ENCODE measurements at regions not wholly inside any gene's neighbourhood (a gene's known extent, or its start where the extent isn't known, plus 50 kb on each side); places are given as distances from the start of the nearest gene placed in this dataset.

- Histone ChIP-seq H4K20me1 (ENCODE audit: insufficient read depth, low read length) (no peaks in the 10 kb centered on the region), H3K36me3 (ENCODE audit: insufficient read depth, low read length) (no peaks in the 10 kb centered on the region), H3F3A (ENCODE audit: insufficient read depth, low read length) (no peaks in the 10 kb centered on the region), H3K9ac (ENCODE audit: low read length) (no peak overlapping the region), H2AFZ (ENCODE audit: low read length) (no peak overlapping the region), H3K9me2 (ENCODE audit: low read depth, low read length) (no peaks in the 10 kb centered on the region; the same call in 1 of the 2 replicates), H3K4me2 (ENCODE audit: low read length) (no peak overlapping the region), H3K27ac (ENCODE audit: low read depth, low read length, poor library complexity, severe bottlenecking) (no peak overlapping the region), H3K9me3 (ENCODE audit: low read length) (no peaks in the 10 kb centered on the region), H3K27me3 (ENCODE audit: insufficient read depth, low read length) (no peaks in the 10 kb centered on the region), H3K4me1 (ENCODE audit: insufficient read depth, low read length, severe bottlenecking) (no peaks in the 10 kb centered on the region), H3K79me2 (ENCODE audit: insufficient read depth, low read length) (no peaks in the 10 kb centered on the region), H3K4me3 (ENCODE audit: low read depth, low read length, poor library complexity, severe bottlenecking) (no peak overlapping the region)
- TF ChIP-seq EZH2 (IDR thresholded peaks at IDR 0.05; ENCODE audit: borderline replicate concordance, low read length) = no peak
- no peak for TF ChIP-seq CTCF (IDR thresholded peaks at IDR 0.05; ENCODE audit: low read length)
These were observed 799.7 kb downstream of the RPS29 start for GRCh38 chr14:48786498-48786897.

GRCh38 chr14:48771717-48772116 is 814.5 kb downstream of the RPS29 start:
- H3K9me2 ChIP-seq (ENCODE audit: low read depth, low read length) = no peaks in the 10 kb centered on the region
- H3K36me3 ChIP-seq (ENCODE audit: insufficient read depth, low read length) = no peaks in the 10 kb centered on the region
- H3K9me3 ChIP-seq (ENCODE audit: low read length) = no peaks in the 10 kb centered on the region
- no peak overlapping the region for H3K4me3 ChIP-seq (ENCODE audit: low read depth, low read length, poor library complexity, severe bottlenecking)
- H4K20me1 ChIP-seq (ENCODE audit: insufficient read depth, low read length) = no peaks in the 10 kb centered on the region
- H3K4me1 ChIP-seq (ENCODE audit: insufficient read depth, low read length, severe bottlenecking) = no peaks in the 10 kb centered on the region
- H3K4me2 ChIP-seq (ENCODE audit: low read length) = no peak overlapping the region
- no peaks in the 10 kb centered on the region for H3K79me2 ChIP-seq (ENCODE audit: insufficient read depth, low read length)
- H3F3A ChIP-seq (ENCODE audit: insufficient read depth, low read length) = no peaks in the 10 kb centered on the region
- H2AFZ ChIP-seq (ENCODE audit: low read length) = no peak overlapping the region
- no peak overlapping the region for H3K27ac ChIP-seq (ENCODE audit: low read depth, low read length, poor library complexity, severe bottlenecking)
- H3K27me3 ChIP-seq (ENCODE audit: insufficient read depth, low read length) = no peaks in the 10 kb centered on the region
- no peak for TF ChIP-seq CTCF (IDR thresholded peaks at IDR 0.05; ENCODE audit: low read length)
- TF ChIP-seq EZH2 (IDR thresholded peaks at IDR 0.05; ENCODE audit: borderline replicate concordance, low read length) = no peak
- H3K9ac ChIP-seq (ENCODE audit: low read length) = no peak overlapping the region

- H2AFZ ChIP-seq (ENCODE audit: low read length) = no peak overlapping the region
- H3F3A ChIP-seq (ENCODE audit: insufficient read depth, low read length) = no peaks in the 10 kb centered on the region
These were observed 834.9 kb downstream of the RPS29 start for GRCh38 chr14:48751293-48751692.

More at GRCh38 chr14:48751293-48751692, 834.9 kb downstream of the RPS29 start:
- no peak for TF ChIP-seq EZH2 (IDR thresholded peaks at IDR 0.05; ENCODE audit: borderline replicate concordance, low read length)
- no peak for TF ChIP-seq CTCF (IDR thresholded peaks at IDR 0.05; ENCODE audit: low read length)
- Histone ChIP-seq H3K79me2 (ENCODE audit: insufficient read depth, low read length) (no peaks in the 10 kb centered on the region), H3K27ac (ENCODE audit: low read depth, low read length, poor library complexity, severe bottlenecking) (no peak overlapping the region), H3K4me1 (ENCODE audit: insufficient read depth, low read length, severe bottlenecking) (no peaks in the 10 kb centered on the region), H3K4me3 (ENCODE audit: low read depth, low read length, poor library complexity, severe bottlenecking) (no peak overlapping the region), H3K9ac (ENCODE audit: low read length) (no peak overlapping the region), H3K27me3 (ENCODE audit: insufficient read depth, low read length) (no peaks in the 10 kb centered on the region), H3K36me3 (ENCODE audit: insufficient read depth, low read length) (no peaks in the 10 kb centered on the region), H3K9me2 (ENCODE audit: low read depth, low read length) (no peaks in the 10 kb centered on the region), H4K20me1 (ENCODE audit: insufficient read depth, low read length) (no peaks in the 10 kb centered on the region), H3K9me3 (ENCODE audit: low read length) (no peaks in the 10 kb centered on the region), H3K4me2 (ENCODE audit: low read length) (no peak overlapping the region)
